HEK293T (cell line): ENCODE measurements at regions not wholly inside any gene's neighbourhood (a gene's known extent, or its start where the extent isn't known, plus 50 kb on each side); places are given as distances from the start of the nearest gene placed in this dataset.

Experiments used
- CTCF ChIA-PET: fragments of 350-600 bp; formaldehyde crosslinking; extraction: SDS; loops from one replicate; lab custom pipeline; 2021; ENCODE audit warnings: antibody characterized with exemption, inconsistent platforms; lab: Yijun Ruan, JAX
- POLR2A ChIA-PET: fragments of 350-600 bp; formaldehyde crosslinking; extraction: SDS; loops from one replicate; lab custom pipeline; 2020; ENCODE audit warnings: antibody characterized with exemption, inconsistent platforms; lab: Yijun Ruan, JAX
- DNase-seq: peaks from one replicate; pipeline ENCODE4 v3.0.0; 2012; ENCODE audit warnings: mixed read lengths; ENCODE audit errors: extremely low spot score
- ARNT ChIP-seq: fragments of 450-650 bp; IDR thresholded peaks from 2 replicates; pipeline ENCODE4 v1.6.1; 2017; ENCODE audit warnings: mild to moderate bottlenecking
- BHLHE40 ChIP-seq: fragments of 450-650 bp; IDR thresholded peaks from 2 replicates; pipeline ENCODE4 v1.6.1; 2016; ENCODE audit warnings: mild to moderate bottlenecking, moderate library complexity, borderline replicate concordance
- CTBP1 ChIP-seq: fragments of 450-650 bp; IDR thresholded peaks from 2 replicates; pipeline ENCODE4 v1.6.1; 2016; ENCODE audit warnings: borderline replicate concordance
- ELF4 ChIP-seq: fragments of 450-650 bp; IDR thresholded peaks from 2 replicates; pipeline ENCODE4 v1.6.1; 2017; ENCODE audit warnings: antibody characterized with exemption
- FOXA1 ChIP-seq: fragments of 450-650 bp; IDR thresholded peaks from 2 replicates; pipeline ENCODE4 v1.6.1; 2016; ENCODE audit warnings: mild to moderate bottlenecking
- FOXK2 ChIP-seq: fragments of 450-650 bp; IDR thresholded peaks from 2 replicates; pipeline ENCODE4 v1.6.1; 2016; ENCODE audit warnings: mild to moderate bottlenecking
- FOXM1 ChIP-seq: fragments of 450-650 bp; IDR thresholded peaks from 2 replicates; pipeline ENCODE4 v1.6.1; 2017; ENCODE audit warnings: mild to moderate bottlenecking, borderline replicate concordance
- HDGF ChIP-seq: fragments of 450-650 bp; IDR thresholded peaks from 2 replicates; pipeline ENCODE4 v1.6.1; 2017; ENCODE audit warnings: antibody characterized with exemption, borderline replicate concordance
- L3MBTL2 ChIP-seq: fragments of 450-650 bp; conservative IDR thresholded peaks from 2 replicates; pipeline ENCODE4 v1.6.1; 2016; ENCODE audit warnings: mild to moderate bottlenecking
- LEF1 ChIP-seq: fragments of 450-650 bp; IDR thresholded peaks from 2 replicates; pipeline ENCODE4 v1.6.1; 2017; ENCODE audit warnings: mild to moderate bottlenecking, borderline replicate concordance
- NFRKB ChIP-seq: fragments of 450-650 bp; IDR thresholded peaks from 2 replicates; pipeline ENCODE4 v1.6.1; 2016; ENCODE audit warnings: mild to moderate bottlenecking, moderate library complexity
- PKNOX1 ChIP-seq: fragments of 450-650 bp; IDR thresholded peaks from 2 replicates; pipeline ENCODE4 v1.6.1; 2016
- SP1 ChIP-seq: fragments of 450-650 bp; IDR thresholded peaks from 2 replicates; pipeline ENCODE4 v1.6.1; 2017
- SUZ12 ChIP-seq: fragments of 450-650 bp; IDR thresholded peaks from 2 replicates; pipeline ENCODE4 v1.6.1; 2016; ENCODE audit warnings: mild to moderate bottlenecking
- TARDBP ChIP-seq: fragments of 450-650 bp; IDR thresholded peaks from 2 replicates; pipeline ENCODE4 v1.6.1; 2016
- ZNF384 ChIP-seq: fragments of 450-650 bp; IDR thresholded peaks from 2 replicates; pipeline ENCODE4 v1.6.1; 2016

DNA sequence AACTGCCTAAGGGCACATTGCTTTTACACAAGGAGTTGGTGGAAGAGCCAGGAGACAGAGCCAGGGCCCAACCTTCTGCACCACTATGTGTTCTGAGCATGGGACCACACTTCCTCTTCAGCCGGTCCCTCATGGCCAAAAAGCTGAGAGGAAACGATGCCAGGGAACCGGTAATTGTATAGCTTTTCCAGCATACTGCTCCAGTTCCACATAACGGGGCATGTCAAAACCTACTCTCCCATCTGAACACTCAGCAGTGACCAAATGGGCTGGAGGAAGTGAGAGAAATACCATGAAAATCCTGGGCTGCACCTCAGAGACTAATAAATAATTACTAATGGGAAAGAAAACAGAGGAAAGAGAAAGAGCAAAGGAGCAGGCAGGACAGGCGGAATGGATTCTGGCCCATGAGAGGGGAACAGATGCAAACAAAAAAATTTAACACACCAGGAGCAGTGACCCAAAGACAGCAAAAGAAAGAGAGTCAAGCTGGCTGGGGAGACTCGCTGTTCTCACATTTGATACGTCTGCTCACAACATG, 52.0 kb upstream of the BMP2 start:
- TF ChIP-seq ZNF384: no peak
- no peak for TF ChIP-seq PKNOX1
- no peak for TF ChIP-seq ARNT
- TF ChIP-seq CTBP1: no peak
- TF ChIP-seq LEF1: no peak
- no peak for TF ChIP-seq BHLHE40
- no peak for TF ChIP-seq SUZ12
- no peak for TF ChIP-seq NFRKB
- TF ChIP-seq FOXM1: no peak
- TF ChIP-seq FOXA1: no peak
- no peak for TF ChIP-seq SP1
- TF ChIP-seq ELF4: no peak
- no peak for TF ChIP-seq L3MBTL2
- TF ChIP-seq TARDBP: no peak
- TF ChIP-seq HDGF: no peak
- ChIA-PET CTCF (no interaction called here), POLR2A (no interaction called here)
- no peak for DNase-seq

DNA sequence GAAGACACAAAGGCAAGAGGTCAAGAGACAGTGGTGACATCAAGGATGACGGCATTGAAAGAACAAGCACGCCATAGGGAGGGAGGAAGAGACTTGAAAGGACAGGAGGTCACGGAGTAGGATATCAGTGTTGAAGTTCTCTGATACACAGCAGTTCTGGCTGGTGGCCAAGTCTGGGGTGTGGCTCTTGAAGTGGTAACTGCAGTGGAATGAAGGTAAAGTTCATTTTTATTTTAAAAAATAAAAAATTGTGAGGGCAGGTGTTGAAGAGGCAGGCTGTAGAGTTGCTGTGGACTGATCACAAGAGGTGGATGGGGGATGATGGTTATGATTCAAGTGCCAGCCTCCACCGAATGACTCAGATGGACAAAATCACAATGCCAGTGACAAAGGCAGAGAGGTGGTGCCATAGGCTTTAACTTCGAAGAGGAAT, 53.2 kb upstream of the BMP2 start:
- ChIA-PET POLR2A (no interaction called here), CTCF (no interaction called here)
- no peak for DNase-seq
- TF ChIP-seq TARDBP (no peak), BHLHE40 (no peak), ARNT (no peak), CTBP1 (no peak), FOXA1 (no peak), FOXK2 (no peak)

GRCh38 chr20:6711951-6712649, 55.4 kb upstream of the BMP2 start:
- TF ChIP-seq FOXA1 (no peak), L3MBTL2 (no peak), LEF1 (no peak), BHLHE40 (no peak), ZNF384 (no peak), TARDBP (no peak), HDGF (no peak), SP1 (no peak), SUZ12 (no peak), PKNOX1 (no peak), ARNT (no peak), CTBP1 (no peak), FOXK2 (no peak), ELF4 (no peak), NFRKB (no peak), FOXM1 (no peak)
- CTCF ChIA-PET: no interaction called here
- POLR2A ChIA-PET: no interaction called here
- no peak for DNase-seq

DNA sequence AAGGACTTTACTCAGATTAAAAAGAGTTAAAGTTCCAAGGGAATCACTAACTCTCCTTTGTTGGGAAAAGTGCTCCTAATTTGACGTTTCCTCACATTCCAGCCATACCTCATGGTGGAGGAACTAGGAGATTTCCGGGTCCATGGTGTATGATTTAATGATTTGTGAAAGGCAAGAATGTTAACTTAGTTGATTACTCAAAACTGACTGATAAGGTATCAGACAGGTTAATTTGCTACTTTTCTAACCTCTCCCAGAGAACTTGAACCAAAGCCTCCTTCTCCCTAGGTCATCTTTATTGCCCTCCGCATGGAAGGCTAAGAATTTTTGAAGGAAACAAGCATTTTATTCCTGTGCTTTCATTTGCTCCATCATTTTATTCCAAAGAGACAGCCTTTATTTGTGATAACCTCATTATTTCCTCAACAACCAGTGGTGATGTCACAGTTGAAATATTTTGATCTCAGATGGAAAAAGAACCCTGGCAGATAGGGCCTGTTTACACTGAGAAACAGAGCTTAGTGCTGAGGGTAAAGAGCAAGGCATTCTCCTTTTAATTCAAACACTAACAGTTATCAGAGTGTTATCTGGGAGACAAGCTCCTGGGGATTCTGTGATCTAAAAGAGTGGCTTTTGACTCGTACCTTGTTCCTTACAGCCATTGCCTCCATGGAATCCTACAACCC, 57.4 kb upstream of the BMP2 start:
- POLR2A ChIA-PET: no interaction called here
- CTCF ChIA-PET: no interaction called here
- DNase-seq: no peak
- TF ChIP-seq NFRKB: no peak
- TF ChIP-seq BHLHE40: no peak
- no peak for TF ChIP-seq HDGF
- no peak for TF ChIP-seq FOXM1
- TF ChIP-seq FOXK2: no peak
- TF ChIP-seq PKNOX1: no peak
- TF ChIP-seq TARDBP: no peak
- no peak for TF ChIP-seq FOXA1
- no peak for TF ChIP-seq CTBP1
- TF ChIP-seq SP1: no peak
- no peak for TF ChIP-seq ARNT
- TF ChIP-seq SUZ12: no peak
- no peak for TF ChIP-seq L3MBTL2

DNA sequence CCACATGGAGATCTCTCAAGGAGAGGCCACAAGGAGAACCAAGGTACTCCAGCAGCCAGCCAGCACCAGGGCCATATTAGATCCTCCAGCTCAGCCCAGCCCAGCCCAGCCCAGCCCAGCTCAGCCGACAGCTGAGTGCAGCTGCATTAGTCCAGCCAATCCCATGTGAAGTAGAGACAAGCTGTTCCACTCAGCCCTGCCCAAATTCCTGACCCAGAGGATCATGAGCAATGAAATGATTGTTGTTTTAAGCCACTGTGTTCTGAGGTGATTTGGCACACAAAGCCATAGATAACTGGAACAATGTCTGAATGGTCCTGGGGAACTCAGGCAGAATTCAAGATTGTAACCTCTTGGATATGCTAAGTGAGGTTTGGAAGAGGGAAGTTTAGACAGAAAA, 59.5 kb upstream of the BMP2 start:
- ChIA-PET POLR2A (no interaction called here), CTCF (no interaction called here)
- no peak for TF ChIP-seq ZNF384
- TF ChIP-seq TARDBP: no peak
- TF ChIP-seq CTBP1: no peak
- no peak for TF ChIP-seq FOXA1
- DNase-seq: no peak

DNA sequence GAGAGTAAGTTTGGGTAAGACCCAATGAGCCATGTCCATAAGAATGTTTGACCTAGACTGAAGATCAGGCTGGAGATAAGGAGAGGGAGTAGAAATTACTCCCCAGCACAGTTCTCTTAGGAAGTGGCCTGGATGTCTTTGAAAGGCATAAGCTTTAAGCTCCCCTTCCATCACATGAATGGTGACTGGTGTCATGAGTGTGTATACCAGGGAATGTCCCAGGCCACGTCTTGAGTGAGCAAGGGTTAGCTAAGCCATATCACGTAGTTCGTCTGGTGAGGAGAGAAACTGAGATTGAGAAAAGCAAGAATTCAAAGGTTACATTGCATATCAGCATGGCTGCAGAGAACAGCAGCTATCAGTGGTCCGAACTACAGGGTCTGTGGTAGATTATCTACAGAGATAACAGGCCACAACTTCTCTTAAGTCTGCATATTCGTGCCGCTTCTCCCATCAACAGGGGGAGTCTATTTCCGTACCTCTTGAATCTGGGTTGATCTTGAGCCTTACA, 60.1 kb upstream of the BMP2 start:
- TF ChIP-seq SUZ12 (no peak), FOXM1 (no peak), ZNF384 (no peak), BHLHE40 (no peak), NFRKB (no peak), CTBP1 (no peak), ARNT (no peak), ELF4 (no peak), FOXK2 (no peak), TARDBP (no peak), PKNOX1 (no peak), HDGF (no peak), L3MBTL2 (no peak), SP1 (no peak), LEF1 (no peak), FOXA1 (no peak)
- DNase-seq: no peak
- POLR2A ChIA-PET: no interaction called here
- CTCF ChIA-PET: no interaction called here
